GM21529 (cell line): ENCODE measurements at regions not wholly inside any gene's neighbourhood (a gene's known extent, or its start where the extent isn't known, plus 50 kb on each side); places are given as distances from the start of the nearest gene placed in this dataset.

Source experiments
- ATAC-seq: cut with Tn5 transposase; IDR thresholded peaks from one replicate; pipeline ENCODE4 v1.9.1; 2021; ENCODE audit not compliant: unreplicated experiment

DNA sequence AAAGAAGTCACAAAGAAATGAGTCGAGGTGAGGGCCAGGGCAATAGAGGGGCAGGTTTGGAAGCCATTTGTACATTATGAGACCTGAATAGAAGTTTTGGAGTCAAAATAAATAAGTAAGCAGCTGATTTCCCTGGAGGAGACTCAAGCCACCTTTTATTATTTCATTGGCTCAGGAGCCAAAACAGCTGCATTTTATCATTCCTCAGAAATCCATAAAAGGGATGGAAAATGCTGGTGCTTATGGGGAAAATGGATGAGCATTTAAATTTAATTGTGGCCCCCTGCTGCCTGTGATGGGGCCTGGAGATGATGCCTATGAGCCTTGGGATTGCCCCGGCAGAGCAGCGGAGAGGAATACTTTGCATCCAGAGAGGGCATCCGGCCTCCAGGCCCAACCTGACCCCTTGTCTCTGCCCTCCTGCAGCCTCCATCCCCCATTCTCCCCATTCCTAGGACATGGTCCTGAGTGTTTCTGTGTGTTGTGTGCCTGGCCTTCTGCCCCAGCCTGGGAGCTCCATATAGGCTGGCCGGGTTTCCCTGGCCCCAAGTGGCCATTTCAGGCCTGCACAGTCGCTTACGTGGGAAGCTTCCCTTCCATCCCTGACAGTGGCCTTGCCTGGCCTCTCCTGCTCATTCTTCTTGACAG lies 296.8 kb upstream of the ZMIZ1 start:
- ATAC-seq: no peak

- no peak for ATAC-seq
These were observed 296.3 kb upstream of the ZMIZ1 start for GRCh38 chr10:78772486-78772885.

- no peak for ATAC-seq
These were observed 295.7 kb upstream of the ZMIZ1 start for GRCh38 chr10:78772986-78773530.

DNA sequence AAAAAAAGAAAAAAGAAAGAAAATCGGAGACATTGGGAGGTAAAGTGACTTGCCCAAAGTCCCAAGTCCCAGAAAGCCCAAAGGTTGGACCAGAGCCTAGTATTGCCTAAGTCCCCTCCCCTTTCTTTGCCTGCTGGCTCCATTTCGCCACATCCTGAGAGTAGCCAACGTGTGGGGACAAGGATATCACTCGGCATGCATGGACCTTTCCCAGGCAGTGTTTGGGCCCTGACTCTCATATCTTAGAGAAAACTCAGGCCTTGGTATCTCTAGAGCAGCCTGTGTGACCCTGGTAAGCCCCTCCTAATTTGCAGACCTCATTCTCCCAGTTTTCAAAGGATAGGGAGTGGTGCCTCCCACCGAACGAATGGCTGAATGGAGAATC lies 294.2 kb upstream of the ZMIZ1 start:
- no peak for ATAC-seq

GRCh38 chr10:78774999-78775711 lies 293.6 kb upstream of the ZMIZ1 start:
- no peak for ATAC-seq

DNA sequence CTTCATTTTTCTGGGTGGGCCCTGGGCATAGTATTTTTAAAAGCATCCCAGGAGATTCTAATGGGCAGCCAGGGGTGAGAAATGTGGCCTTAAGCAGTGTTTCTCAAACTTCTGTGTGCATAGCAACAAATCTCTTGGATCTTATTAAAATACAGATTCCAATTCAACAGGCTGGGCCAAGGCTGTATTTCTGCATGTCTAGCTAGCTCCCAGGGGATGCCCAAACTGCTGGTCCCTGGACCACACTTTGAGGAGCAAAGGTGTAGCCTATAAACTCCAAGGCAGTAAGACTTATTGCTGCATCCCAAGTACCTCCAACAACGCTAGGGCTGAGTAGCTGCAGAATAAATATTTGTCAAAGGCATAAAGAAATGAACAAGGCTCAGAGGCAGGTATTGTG lies 292.9 kb upstream of the ZMIZ1 start:
- ATAC-seq: no peak

GRCh38 chr10:78776756-78777155 lies 292.0 kb upstream of the ZMIZ1 start:
- no peak for ATAC-seq

- no peak for ATAC-seq
These were observed 291.3 kb upstream of the ZMIZ1 start for GRCh38 chr10:78777466-78777865.

- ATAC-seq: no peak
These were observed 290.9 kb upstream of the ZMIZ1 start for GRCh38 chr10:78777867-78778266.

- ATAC-seq: no peak
These were observed 290.1 kb upstream of the ZMIZ1 start for GRCh38 chr10:78778444-78779338.

GRCh38 chr10:78779339-78779955 lies 289.3 kb upstream of the ZMIZ1 start:
- no peak for ATAC-seq

DNA sequence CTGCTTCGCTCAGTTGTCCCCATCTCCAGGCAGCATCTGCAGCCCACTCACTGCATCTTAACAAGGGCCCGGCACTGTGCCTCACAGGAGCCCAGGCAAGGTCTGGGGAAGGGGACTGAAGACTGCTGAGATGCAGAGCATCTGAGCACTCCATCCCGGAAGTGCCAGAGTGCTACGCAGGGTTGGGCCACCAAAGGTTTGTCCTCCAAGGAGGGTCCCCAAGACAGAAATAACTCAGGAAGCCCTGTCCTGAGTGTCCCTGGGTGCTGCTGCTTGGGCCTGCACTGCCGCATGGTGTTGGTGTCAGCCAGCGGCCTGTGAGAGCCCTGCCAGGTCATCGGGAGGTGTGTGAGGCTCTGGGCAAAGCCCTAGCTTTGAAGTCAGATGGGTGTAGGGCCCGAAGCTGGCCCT lies 288.2 kb upstream of the ZMIZ1 start:
- ATAC-seq: no peak

- no peak for ATAC-seq
These were observed 287.4 kb upstream of the ZMIZ1 start for GRCh38 chr10:78781251-78781913.

- no peak for ATAC-seq
These were observed 286.8 kb upstream of the ZMIZ1 start for GRCh38 chr10:78781991-78782390.

DNA sequence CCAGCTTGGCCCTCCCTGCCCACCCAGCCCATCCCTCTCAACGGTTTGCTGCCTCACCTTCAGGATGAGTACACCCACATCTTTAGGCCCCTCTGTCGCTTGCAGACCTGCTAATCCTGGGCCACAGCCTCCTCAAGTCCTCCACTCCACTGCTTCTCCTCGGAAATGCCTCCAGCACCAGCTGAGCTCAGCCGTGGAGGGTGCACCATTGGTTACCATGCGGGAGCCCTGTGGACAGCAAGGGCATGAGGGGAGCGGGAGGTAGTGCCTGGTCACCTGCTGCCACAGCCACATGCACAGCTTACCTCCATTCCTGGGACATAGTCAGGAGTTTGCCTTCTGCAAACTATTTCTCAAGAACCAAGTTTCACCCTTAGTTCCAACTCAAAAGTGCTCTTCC lies 286.3 kb upstream of the ZMIZ1 start:
- no peak for ATAC-seq

GRCh38 chr10:78783753-78784152 lies 285.0 kb upstream of the ZMIZ1 start:
- no peak for ATAC-seq

DNA sequence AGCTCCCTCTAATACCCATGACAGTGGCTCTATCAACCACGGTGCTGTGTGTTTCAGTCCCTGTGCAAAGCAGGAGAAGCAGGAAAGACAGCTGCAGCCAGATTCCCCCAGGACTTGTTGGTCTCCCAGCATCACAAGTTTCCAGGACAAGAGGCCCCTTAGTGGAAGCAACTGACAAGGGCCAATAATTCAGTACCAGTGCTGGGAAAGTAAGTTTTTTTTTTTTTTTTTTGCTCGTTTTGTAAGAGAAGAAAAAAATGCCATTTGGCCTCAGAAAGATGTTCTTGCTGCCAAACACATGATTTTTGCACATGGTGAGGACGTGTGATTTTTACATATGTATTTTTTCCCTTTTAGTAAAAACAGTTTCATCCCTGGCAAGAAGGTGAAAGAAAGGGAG lies 284.2 kb upstream of the ZMIZ1 start:
- ATAC-seq: no peak

DNA sequence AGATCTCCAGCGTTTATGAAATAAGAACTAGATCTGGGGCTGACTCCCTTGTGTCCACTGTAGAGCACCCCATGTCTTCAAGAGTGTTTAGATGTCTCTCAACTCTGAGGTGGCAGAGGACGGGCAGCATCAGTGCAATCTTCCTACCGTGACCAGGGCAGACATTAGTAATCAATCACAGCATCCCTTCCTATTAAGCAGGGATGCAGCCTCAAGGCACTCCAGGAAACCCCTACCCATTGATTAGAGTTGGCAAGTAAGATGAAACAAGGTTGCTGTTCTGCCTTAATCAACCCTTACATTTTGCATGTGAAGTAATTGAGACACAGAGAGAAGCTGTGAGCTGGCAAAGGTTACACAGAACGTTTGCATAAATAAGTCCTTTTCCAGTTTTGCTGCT lies 283.7 kb upstream of the ZMIZ1 start:
- ATAC-seq: no peak

GRCh38 chr10:78785991-78786390 lies 282.8 kb upstream of the ZMIZ1 start:
- ATAC-seq: no peak

DNA sequence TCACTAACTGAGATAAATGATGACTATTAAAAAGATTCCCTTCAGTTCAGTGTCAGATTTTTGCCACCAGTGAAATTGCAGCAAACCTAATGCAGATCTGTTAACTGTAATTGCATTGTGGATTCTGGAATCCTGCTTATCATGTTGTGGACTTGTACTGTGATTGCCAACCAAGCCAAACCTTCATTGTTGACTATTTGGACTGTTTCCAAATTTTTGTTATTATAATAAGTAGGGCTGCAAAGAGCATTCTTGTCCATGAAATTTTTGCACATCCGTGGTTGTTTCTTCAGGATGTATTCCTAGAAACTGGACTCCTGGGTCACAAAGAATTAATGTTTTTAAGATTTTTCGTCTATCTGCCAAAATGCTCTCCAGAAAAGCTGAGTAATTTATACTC lies 281.6 kb upstream of the ZMIZ1 start:
- ATAC-seq: no peak
